ENCODE measurements at regions not wholly inside any gene's neighbourhood (a gene's known extent, or its start where the extent isn't known, plus 50 kb on each side); places are given as distances from the start of the nearest gene placed in this dataset.

- intact Hi-C loops (cut with micrococcal nuclease) = no loop called here
- WGBS (ENCODE audit: insufficient coverage, low coverage, missing lambda C conversion rate) = under 1% methylated on average over 4 of the region's 4 CpGs
- in situ Hi-C loops (cut with MboI) = no loop called here
- H3K79me2 ChIP-seq (ENCODE audit: control insufficient read depth, insufficient read depth, low read length) = no peaks in the 10 kb centered on the region
- H3K4me3 ChIP-seq = no peak overlapping the region
- no peak overlapping the region for H3K4me2 ChIP-seq (ENCODE audit: insufficient read depth, low read length)
- H2AFZ ChIP-seq (ENCODE audit: low read depth, low read length) = no peak overlapping the region
- ChIA-PET CTCF (ENCODE audit: low intra/inter-chr PET ratio) (no interaction called here), POLR2A (no interaction called here)
- no peaks in the 10 kb centered on the region for H3K9me3 ChIP-seq (replicated peaks; ENCODE audit: control insufficient read depth, insufficient read depth, low read depth, low read length)
- no TSS peak for BruUV-seq (replicated peaks)
- TF ChIP-seq ZBTB5 (IDR thresholded peaks at IDR 0.05) = no peak
- 0 out of 2 replicates have a peak, but pooled peaks have one; percentile 14 for TF ChIP-seq ZNF507 (tag; conservative IDR thresholded peaks at IDR 0.05)
- TF ChIP-seq RAD21 (CRISPR knock-in tag; conservative IDR thresholded peaks at IDR 0.05 in 1 of 2, IDR thresholded peaks at IDR 0.05 in 1 of 2) = peak in 1 of 2 experiments; percentile 24; a peak in 2 of 4 replicates
- no peak for TF ChIP-seq ZNF778 (CRISPR knock-in tag; IDR thresholded peaks at IDR 0.05)
- no peak for TF ChIP-seq KDM2B (CRISPR knock-in tag; IDR thresholded peaks at IDR 0.05)
- peak in 1 of 2 experiments; percentile 63; a peak in 1 of 3 replicates for TF ChIP-seq CBX3 (IDR thresholded peaks at IDR 0.05; ENCODE audit: borderline replicate concordance in 1 of 2, low read length in 2 of 2)
- no peak for TF ChIP-seq ZNF347 (CRISPR knock-in tag; IDR thresholded peaks at IDR 0.05; ENCODE audit: low read depth)
- no peaks in the 10 kb centered on the region for H3K27me3 ChIP-seq (ENCODE audit: control insufficient read depth in 2 of 2, insufficient read depth in 2 of 2, low read length in 2 of 2)
- no peak for DNase-seq (ENCODE audit: extremely low read depth in 1 of 4, low spot score in 3 of 4)
- no peak for ATAC-seq
- no peaks in the 10 kb centered on the region for H3K9me1 ChIP-seq (ENCODE audit: control insufficient read depth, insufficient read depth, low read length)
- no peak for FAIRE-seq
- H3K36me3 ChIP-seq (ENCODE audit: control insufficient read depth, insufficient read depth, low read length) = no peaks in the 10 kb centered on the region
- H3K27ac ChIP-seq (ENCODE audit: extremely low read depth, low read depth, low read length) = no peak overlapping the region
- no peaks in the 10 kb centered on the region for H4K20me1 ChIP-seq (replicated peaks; ENCODE audit: control insufficient read depth, insufficient read depth, low read length)
- no peak overlapping the region for H3K9ac ChIP-seq (ENCODE audit: insufficient read depth in 1 of 2, low read depth in 2 of 2, low read length in 2 of 2)
- H3K4me1 ChIP-seq (replicated peaks in 1 of 2; ENCODE audit: control insufficient read depth in 2 of 2, insufficient read depth in 2 of 2, low read length in 2 of 2) = no peaks in the 10 kb centered on the region
Measured at GRCh38 chr13:90455823-90456222, 891.7 kb upstream of the MIR17HG start.

All from K562 (cell line).